Putamen (tissue), 1 donor: ENCODE measurements at regions not wholly inside any gene's neighbourhood (a gene's known extent, or its start where the extent isn't known, plus 50 kb on each side); places are given as distances from the start of the nearest gene placed in this dataset.
A peak's percentile ranks its signal among the peaks of the same experiment; 100 is the strongest.

Experiments
- DNase-seq: peaks from one replicate; pipeline ENCODE4 v3.0.0-alpha.2; 2016; ENCODE audit warnings: low spot score

DNA sequence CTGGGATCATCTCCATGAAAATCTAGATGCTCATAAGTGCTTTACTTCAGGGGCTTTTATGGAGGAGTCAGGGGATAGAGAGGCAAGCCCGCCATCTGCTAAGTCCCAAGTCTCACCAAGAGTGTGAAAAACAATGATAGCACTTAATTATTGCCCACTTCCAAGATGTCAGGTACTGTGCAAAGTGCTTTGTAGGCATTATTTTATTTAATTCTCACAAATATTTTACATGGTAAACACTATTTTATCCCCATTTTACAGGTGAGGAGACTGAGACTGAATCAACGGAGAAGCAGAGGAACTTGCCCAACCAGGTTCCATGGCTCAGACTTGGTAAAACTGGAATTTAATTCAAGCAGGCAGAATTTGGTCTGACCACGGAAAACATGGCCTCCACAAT, 147.5 kb downstream of the ACKR3 start:
- DNase-seq, result no peak

DNA sequence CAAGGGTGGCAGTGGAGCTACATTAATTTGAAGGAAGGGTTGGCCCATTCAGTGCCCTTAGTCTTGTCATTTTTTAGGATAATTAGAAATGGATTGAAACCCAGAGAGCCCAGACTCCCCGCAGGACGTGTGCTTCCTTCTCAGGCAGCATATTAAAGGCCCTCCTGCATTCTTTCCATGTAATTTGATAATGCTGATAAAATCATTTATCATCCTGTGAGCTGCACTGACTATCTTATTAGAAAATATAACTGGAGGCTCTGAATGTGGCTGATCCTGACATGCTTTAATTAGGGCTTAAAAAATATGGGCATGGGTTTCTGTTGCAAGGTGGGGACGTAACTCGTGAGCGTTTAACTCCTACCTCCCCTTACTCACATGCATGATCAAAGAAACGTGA, 148.1 kb downstream of the ACKR3 start:
- no peak for DNase-seq

DNA sequence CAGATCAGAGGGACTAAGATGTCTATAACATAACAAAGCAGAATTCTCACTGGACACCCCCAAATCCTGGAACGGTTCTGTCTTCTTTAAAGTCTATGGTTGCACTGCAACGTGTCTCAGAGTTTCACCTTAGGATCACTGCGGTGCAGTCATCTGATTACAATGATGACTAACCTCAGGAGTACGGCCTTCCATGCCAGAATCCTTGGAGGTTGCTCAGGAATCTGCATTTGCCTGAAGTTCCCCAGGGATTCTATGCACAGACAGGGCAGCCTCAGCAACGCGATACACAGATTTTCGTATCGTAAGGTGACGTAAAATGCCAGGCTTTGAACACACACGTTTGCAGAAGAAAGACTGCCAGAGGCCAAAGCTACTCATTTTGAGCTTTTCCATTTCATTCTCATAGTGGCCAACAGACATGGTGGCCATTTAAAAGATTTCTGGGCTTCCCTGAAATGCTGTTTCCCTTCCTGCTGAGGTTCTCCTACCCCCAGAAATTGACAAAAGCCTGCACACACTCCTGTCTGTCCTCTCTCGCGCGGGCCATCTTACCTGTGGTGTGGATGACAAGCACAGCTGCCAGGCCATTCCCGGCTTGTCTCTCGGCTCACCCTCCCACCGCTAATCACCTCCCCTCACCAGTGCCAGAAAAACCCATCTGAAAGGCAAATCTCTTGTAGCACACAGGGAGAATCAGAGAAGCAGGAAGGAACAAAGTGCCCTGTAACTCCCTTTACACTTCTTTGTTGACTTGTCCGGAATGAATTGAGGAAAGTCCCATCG, 148.8 kb downstream of the ACKR3 start:
- DNase-seq, result no peak

DNA sequence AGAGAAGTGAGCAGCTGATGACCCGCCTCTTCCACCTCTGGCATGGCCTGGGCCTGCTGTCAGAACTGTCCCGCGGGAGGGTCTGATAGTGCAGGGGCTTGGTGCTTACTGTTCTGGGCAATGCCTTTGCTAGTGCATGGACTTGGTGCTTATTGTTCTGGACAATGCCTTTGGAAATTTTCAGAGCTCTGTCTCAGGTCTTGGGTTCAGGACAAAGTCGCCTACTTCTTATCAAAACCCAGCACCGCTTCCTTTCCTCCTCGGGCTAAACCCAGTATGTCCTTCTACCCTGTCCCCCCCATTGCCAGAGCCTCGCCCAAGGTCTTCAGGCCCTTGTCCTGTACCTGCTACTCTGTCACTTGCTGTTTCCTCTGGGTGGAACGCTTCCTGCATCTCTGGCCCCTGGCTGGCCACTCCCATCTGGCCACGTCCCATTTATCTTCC, 149.6 kb downstream of the ACKR3 start:
- no peak for DNase-seq

DNA sequence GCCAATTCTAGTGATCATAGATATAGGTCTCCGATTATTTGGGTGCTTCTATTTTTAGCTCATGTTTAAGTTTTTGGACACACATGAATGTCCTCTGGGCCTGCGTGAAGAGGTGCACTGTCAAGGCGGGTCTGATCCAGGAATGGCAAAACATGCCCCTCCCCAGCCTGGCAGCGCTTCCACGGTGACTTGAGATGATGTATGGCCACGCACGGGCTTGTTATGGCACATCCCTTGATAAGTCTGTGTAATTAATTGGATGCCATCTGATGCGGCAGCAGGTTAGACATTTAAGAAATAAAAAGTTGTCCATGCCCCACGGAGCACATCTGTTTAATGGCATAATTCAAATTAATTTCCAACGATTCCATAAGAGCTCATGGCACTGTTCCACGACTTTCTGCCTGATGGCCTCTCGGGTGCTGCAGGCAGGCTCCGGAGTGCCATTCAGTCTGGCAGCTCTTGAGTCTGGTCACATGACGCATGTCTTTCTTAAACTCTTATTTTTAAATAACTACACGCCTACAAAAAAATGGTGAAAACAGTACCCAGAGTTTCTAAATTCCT, 151.4 kb downstream of the ACKR3 start:
- DNase-seq, result no peak

DNA sequence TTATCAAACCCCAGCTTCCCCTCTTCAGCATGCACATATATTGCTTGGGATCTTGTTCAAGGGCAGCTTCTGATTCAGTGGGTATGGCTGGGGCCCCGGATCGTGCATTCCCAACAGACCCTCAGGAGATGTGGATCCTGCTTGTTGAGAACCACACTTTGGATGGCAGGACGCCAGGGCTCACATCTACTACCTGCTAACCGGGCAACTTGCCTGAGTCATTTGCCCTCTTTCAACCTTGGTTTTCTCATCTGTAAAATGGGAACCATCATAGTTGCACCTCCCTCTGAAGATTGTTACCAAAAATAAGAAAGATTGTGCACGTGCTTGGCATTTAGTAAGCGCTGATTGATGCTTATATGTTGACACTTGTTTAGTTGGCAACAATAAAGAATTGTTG, 154.6 kb downstream of the ACKR3 start:
- no peak for DNase-seq

DNA sequence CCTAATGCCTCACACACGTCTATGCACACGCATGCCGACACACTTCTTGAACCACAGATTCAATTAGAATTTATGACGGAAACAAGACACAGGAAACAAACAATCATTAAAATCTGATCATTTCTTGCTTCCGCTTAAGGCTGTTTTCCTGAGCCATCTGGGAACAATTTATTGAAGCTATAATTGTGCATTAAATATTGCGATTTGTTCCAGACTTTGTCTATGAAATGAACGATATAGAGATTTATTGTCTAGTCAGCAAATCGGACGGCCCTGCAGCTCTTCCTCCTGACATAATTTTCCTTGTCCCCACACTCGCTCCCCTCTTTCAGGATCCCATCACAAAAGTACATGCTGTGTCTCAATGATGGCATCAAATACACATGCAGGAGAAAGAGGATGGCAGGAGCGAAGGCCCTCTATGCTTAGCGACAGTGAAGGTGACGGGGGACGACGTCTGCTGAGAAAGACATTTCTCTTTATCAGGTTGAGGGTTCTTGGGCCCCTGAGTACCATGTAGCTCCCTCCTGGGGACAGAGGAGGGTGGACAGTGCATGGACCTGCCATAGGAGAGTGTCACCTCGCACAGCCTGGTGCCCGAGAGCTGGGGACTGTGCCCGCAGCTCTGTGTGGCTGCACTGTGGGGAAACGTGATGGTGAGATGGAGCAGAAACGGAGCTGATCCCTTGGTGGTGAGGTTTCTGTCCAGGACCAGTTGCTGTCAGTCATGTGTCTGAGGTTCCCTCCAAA, 157.3 kb downstream of the ACKR3 start:
- no peak for DNase-seq

DNA sequence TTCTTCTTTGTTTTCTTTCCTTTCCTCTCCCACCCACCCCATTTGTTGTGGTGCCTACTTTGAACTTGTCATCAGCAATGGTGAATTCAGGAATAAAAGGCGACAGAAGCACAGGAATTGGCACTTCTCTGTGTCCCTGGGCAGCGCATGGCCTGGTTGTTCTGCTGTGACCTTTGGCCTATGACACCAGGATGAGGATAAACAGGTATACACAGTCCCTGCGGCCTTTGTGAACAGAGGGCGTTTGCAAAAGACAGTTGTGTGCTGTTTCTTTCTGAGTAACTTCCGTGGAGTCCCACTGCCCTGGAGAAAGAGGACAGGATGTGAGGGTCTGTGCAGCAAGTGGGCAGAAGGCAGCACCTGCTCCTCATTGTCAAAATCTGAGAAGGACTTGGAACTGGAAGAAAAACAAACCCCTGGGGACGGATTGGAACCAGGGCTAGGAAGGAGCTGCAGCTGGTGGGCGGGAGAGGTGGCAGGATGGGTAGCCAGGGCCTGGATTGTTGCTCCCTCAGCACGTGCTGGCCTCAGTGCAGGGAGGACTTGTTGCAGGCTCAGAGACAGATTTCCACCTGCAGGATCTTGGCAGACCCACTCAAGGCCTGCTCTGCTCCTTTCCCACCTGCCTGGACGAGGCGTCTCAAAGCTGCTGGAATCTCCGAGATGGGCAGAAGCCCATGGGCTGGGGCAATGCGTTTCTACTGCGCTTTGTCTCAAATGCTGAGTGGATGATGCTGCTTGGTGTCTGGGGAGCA, 159.5 kb downstream of the ACKR3 start:
- no peak for DNase-seq

DNA sequence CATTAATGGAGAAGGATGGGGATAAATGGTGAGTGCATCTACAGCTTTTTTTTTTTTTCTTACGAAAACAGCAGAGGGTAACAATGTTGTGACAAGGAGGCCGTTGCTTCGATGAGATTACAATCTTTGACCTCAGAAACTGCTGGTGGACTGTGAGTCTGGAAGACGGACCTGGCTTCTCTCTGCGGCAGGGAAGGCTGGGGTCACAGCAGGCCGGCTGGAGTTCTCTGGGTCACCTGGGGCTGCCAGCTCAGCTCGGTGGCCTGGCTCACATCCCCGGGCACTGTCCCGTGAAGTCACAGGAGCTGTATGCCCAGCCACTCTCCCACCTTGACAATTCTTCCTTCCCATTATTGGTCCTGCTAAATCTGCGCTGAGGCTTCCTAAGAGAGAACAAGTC, 160.8 kb downstream of the ACKR3 start:
- DNase-seq, result no peak

DNA sequence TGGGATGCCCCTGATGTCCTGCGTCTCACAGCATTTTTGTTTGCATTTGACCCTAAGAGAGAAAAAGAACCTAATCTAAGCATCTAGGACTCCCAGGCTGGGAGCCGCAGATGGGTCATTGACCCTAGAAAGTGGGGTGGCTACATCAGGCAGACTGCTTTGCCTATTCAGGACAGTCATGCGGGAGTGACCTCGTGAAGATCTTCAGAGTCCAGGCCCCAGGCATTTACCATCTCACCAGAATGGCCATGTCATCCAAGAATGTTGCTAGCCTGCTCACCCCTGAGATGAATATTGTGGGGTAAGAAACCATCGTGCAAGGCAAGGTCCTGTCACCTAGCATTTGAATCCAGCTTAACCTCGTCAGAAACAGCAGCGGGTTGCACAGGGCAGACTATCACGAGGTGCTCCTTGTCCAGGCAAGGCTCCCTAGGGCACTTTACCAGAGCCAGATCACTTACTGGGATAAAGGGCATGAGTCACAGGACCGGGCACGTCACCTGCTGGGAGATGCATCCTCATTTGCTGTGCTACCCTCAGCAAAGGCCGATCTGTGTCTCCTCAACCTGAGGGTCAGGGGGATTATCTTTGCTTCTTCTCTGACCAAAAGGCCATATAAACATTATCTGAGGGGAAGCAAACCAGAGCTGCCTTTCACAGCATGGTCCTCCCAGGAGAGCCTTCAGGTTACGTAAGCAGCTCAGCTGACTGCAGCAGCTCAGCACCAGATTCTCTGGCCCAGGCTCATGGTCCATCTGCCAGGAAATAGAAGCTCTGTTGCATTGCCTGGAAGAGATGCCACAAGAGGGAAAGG, 162.3 kb downstream of the ACKR3 start:
- DNase-seq, result peak; percentile 47

DNA sequence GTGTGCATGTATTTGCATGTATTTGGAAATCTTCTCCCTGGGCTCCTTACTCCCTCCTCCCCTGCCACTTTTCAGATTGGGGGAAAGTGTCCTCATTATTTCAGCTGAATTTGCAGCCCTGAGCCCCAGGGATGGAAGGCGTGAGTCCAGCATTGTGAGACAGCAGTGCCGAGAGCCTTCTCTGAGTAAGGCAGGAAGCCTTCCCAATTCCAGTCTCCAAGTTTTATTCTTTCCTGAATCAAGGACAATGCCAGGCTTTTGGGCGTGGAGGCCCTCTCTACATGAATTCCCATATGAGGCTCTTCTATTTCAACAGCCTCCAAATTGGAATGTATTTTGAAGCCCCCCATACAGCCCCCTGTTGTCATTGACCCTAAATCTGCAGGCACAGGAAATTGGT, 163.5 kb downstream of the ACKR3 start:
- no peak for DNase-seq

DNA sequence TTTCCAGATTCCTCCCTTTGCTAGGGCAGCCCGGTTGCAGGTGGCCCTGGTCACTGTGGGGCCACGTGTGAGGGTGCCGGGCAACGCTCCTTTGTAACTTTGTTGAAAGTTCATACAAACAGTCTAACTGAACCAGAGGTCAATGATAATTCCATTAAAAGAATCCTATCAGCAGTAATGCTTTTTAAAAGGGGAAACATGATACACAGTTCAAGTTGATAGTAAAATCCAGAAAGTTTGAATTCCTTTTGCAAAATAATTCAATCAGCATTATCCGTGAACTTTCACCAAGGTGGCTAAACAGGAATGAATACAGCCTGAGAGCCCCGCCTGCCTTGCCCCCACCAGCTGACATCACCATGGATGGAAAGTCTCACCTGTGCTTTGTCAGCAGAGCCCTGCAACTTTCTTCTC, 166.2 kb downstream of the ACKR3 start:
- DNase-seq, result no peak

DNA sequence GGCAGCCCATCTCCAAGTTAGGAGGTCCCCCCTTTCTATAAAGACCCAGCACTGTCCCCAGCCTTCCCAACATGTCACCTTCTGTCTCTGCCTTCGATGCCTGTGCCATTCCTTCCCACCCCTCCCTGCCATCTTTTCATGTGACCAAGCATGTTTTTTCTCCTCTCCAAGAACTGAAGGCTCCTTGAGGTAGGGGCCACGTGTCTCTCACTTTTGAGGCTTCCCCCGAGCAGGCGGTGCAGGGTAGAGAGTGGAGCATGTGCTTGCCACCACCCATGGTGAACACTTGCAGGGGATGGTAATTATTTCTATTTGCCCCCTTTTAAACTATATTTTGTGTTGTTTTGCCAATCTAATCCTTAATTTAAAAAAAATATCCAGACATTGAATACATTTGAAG, 168.4 kb downstream of the ACKR3 start:
- no peak for DNase-seq

DNA sequence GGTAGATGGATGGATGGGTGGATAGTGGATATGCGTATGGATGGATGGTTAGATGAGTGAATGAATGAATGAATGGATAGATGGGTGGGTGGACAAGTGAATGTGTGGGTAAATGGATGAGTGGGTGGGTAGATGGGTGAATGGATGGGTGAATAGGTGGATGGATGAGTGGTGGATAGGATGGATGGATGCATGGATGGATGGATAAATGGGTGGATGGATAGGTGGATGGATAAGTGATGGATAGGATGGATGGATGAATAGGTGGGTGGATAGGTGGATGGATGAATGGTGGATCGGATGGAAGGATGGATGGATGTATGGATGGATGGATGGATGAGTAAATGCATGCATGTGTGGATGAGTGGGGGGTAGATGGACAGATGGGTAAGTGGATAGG, 169.3 kb downstream of the ACKR3 start:
- DNase-seq, result no peak

DNA sequence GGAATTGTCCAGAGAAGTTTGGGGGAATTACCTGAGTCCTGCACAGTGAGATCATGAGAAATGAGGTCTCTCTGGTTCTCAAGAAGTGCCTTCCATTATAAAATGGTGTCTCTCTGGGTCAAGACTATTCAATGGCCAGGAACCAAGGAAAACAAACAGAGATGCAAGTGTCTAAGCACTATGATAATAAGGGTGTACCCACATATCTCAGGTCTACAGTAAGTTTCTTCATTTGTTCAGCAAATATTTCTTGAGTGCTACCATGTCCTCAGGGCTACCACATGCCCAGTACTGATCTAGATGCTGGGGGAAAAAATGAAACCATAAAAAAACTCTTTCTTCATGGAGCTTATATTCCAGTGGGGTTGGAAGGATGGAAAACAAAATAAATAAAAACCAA, 170.0 kb downstream of the ACKR3 start:
- DNase-seq, result no peak

DNA sequence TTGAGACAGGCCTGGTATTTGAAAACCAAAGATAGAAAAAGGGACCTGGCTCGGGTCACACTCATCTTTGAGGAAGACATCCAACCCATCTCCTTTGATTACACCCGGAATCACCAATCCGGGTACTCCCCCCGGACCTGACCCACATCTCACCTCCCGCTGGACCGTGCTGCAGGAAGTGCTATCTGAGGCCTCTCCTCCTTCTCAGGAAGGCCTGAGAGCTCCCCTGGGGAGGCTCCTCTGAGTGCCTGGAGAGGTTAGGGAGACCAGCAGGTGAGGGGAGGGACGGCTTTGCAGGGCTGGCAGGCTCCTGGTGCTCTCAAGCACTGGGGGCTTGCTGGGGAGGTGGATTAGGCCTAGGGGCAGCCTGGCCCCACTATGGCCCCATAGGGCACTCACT, 170.9 kb downstream of the ACKR3 start:
- no peak for DNase-seq

DNA sequence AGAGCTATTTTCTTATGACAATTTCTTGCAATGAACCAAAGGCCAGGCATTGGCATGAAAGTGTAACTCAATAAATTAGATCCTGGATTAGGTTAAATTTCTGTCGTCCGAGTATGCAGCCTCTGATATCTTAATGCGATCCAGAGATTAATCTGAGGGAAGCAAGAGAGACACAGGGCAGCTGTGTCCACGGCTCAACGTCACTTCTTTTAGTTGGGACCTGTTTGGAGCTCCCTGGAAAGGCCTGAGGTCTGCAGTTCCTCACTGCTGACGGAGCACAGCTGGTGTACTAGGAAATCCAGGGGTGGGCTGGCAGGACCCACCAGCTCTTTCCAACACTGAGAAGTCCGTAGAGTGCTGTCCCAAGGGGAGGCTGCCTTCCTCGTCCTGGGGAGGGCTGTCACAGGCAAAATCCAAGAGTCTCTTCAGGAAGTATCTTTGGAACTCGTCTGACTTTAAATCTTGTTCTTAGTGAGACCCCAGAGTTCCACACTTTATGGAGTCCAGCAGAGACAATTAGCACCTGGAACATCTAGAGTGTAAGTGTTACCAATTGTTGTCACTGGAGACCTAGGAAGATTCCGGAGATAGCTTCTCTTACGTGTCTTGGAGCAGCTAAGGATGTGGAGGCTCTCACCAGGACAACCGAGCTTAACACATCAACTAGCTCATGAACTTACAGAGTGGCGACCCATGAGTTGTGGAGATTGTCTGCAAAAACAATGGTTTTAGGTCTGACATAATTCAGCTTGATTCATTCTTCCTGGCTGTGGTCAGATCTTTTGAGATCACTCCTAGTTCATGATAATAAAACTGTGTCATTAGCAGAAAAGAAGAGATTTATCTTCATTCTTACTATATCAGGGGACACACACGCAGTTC, 173.7 kb downstream of the ACKR3 start:
- no peak for DNase-seq

DNA sequence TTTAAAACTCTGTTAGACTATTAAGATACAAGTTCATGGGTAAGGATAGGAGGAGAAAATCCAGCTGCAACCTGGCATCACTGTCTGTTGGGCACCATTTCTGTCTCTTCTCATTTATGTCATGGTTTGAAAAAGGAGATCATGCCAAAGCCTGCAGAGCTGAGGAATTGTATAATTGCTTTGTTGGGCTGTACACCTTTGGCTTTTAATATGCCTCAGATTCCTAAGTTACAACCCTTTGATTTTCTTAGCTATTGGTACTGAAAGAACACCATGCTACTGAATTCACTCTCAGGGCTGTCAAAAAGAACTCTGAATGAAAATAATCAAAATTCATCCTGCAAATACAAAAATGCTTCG, 174.3 kb downstream of the ACKR3 start:
- DNase-seq, result no peak

DNA sequence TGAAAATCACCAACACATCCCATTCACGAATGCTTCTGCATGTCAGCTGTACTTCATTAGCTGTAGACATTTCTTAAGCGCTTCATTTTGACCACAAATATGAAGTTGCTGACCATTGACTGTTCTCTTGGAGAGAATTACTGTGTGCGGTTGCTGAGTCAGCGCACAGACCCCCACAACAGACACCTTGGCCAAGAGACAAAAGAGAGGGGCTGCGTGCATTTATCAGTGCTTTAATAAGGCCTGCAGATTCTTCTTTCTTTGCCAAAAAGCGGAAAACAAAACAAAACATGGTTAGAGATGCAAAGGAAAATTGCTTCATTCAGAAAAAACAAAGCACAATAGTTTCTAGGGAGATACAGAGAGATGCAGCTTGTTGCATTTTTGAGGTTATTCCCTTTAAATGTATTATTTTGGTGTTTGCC, 174.7 kb downstream of the ACKR3 start:
- DNase-seq, result no peak

DNA sequence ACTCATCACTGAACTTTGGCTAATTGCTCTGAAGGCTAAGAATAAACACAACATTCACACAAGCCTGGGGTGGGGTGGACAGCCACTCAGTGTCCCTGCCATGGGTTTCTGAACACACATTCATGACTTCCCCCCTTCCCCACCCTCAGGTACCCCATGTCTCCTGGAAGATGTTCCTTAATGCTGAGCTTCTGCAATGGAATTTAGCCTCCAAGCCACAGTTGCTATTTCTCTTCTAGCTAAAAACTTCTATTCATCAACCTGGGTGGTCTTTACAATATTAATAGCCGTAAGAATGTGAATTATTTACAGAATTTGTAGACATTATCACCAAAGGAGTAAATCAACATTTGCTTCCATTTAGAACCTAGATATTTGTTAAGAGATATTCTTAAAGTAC, 175.1 kb downstream of the ACKR3 start:
- DNase-seq, result no peak
